ENCODE measurements at regions not wholly inside any gene's neighbourhood (a gene's known extent, or its start where the extent isn't known, plus 50 kb on each side); places are given as distances from the start of the nearest gene placed in this dataset.

GRCh38 chr2:152227969-152228592 is 52.5 kb upstream of the STAM2 start:
- DNase-seq (ENCODE audit: low read depth in 2 of 2) = no peak

GRCh38 chr2:152231446-152231845 is 55.9 kb upstream of the STAM2 start:
- DNase-seq (ENCODE audit: low read depth in 2 of 2) = no peak

- DNase-seq (ENCODE audit: low read depth in 2 of 2) = no peak
Observed at GRCh38 chr2:152234277-152234676, 58.7 kb upstream of the STAM2 start.

GRCh38 chr2:152236191-152236925 is 60.8 kb upstream of the STAM2 start:
- no peak for DNase-seq (ENCODE audit: low read depth in 2 of 2)

- DNase-seq (ENCODE audit: low read depth in 2 of 2) = no peak
Observed at GRCh38 chr2:152238016-152238415, 62.5 kb upstream of the STAM2 start.

GRCh38 chr2:152240559-152241231 is 65.1 kb upstream of the STAM2 start:
- peak in 1 of 2 donors; percentile 95 for DNase-seq (ENCODE audit: low read depth in 2 of 2)

GRCh38 chr2:152241948-152242729 is 66.6 kb upstream of the STAM2 start:
- peak in 1 of 2 donors; percentile 10 for DNase-seq (ENCODE audit: low read depth in 2 of 2)

GRCh38 chr2:152242787-152243472 is 67.4 kb upstream of the STAM2 start:
- DNase-seq (ENCODE audit: low read depth in 2 of 2) = no peak

- peak; percentile 3 to 62 for DNase-seq (ENCODE audit: low read depth in 2 of 2)
Observed at GRCh38 chr2:152243761-152244640, 68.4 kb upstream of the STAM2 start.

- no peak for DNase-seq (ENCODE audit: low read depth in 2 of 2)
Observed at GRCh38 chr2:152245653-152246052, 70.1 kb upstream of the STAM2 start.

GRCh38 chr2:152246686-152247336 is 71.2 kb upstream of the STAM2 start:
- DNase-seq (ENCODE audit: low read depth in 2 of 2) = no peak

GRCh38 chr2:152247337-152247695 is 71.8 kb upstream of the STAM2 start:
- no peak for DNase-seq (ENCODE audit: low read depth in 2 of 2)

GRCh38 chr2:152250421-152251100 is 75.0 kb upstream of the STAM2 start:
- DNase-seq (ENCODE audit: low read depth in 2 of 2) = no peak

- DNase-seq (ENCODE audit: low read depth in 2 of 2) = no peak
Observed at GRCh38 chr2:152251211-152251610, 75.6 kb upstream of the STAM2 start.

GRCh38 chr2:152251811-152252210 is 76.2 kb upstream of the STAM2 start:
- DNase-seq (ENCODE audit: low read depth in 2 of 2) = no peak

GRCh38 chr2:152254486-152254885 is 78.9 kb upstream of the STAM2 start:
- DNase-seq (ENCODE audit: low read depth in 2 of 2) = no peak

- no peak for DNase-seq (ENCODE audit: low read depth in 2 of 2)
Observed at GRCh38 chr2:152254976-152255375, 79.4 kb upstream of the STAM2 start.

- DNase-seq (ENCODE audit: low read depth in 2 of 2) = no peak
Observed at GRCh38 chr2:152255918-152256317, 79.1 kb upstream of the FMNL2 start.

- DNase-seq (ENCODE audit: low read depth in 2 of 2) = no peak
Observed at GRCh38 chr2:152260939-152261338, 74.0 kb upstream of the FMNL2 start.

Data from lung microvascular endothelial cell (primary cell).